ENCODE measurements at regions not wholly inside any gene's neighbourhood (a gene's known extent, or its start where the extent isn't known, plus 50 kb on each side); places are given as distances from the start of the nearest gene placed in this dataset.

DNA sequence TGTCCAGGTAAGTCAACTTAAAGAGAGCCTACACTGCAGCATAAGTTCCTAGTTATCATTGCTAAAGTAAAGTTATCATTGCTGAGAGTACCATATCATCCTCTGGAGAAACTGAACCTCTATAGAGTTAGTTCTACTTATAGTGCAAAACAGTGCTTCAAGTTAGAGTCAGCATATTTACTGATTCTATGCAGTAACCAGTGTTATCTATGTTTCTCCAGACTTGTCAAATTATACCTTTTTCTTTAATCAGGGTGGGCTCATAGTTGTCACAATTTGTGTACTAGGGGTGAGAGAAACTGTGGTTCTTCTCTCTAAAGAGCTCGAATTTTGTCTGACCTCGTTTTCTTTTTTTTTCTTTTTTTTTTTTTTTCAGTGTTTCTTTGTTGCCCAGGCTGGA lies 79.6 kb downstream of the ANXA2R start:
- Histone ChIP-seq H3K4ac (replicated peaks; ENCODE audit: insufficient read length, low read depth, low read length) (no peak overlapping the region), H2BK20ac (ENCODE audit: low read length) (no peak overlapping the region), H3K14ac (ENCODE audit: insufficient read length) (no peak overlapping the region), H3K36me3 (ENCODE audit: control insufficient read depth in 2 of 4, insufficient read depth in 4 of 4, low read length in 3 of 4) (no peaks in the 10 kb centered on the region), H4K8ac (ENCODE audit: extremely low read depth, insufficient read depth, low read length) (no peak overlapping the region), H3K4me2 (ENCODE audit: insufficient read depth in 1 of 2, low read depth in 2 of 2, low read length in 2 of 2) (no peak overlapping the region), H2BK15ac (ENCODE audit: low read length) (no peak overlapping the region), H3K4me1 (replicated peaks in 1 of 4; ENCODE audit: control insufficient read depth in 3 of 4, insufficient read depth in 4 of 4, low read length in 3 of 4) (no peaks in the 10 kb centered on the region), H3K9ac (replicated peaks in 1 of 4; ENCODE audit: extremely low read depth in 1 of 4, low read depth in 3 of 4, low read length in 3 of 4) (no peak overlapping the region), H3K23ac (ENCODE audit: insufficient read length) (no peak overlapping the region), H3K9me3 (ENCODE audit: insufficient read depth in 2 of 2, low read depth in 1 of 2, low read length in 1 of 2) (no peaks in the 10 kb centered on the region), H4K91ac (replicated peaks; ENCODE audit: insufficient read length, low read length) (no peak overlapping the region), H2BK12ac (ENCODE audit: low read depth, low read length) (no peak overlapping the region), H3K4me3 (ENCODE audit: extremely low read depth in 1 of 4, insufficient read depth in 2 of 4, low read depth in 3 of 4, low read length in 4 of 4) (no peak overlapping the region), H3K56ac (replicated peaks; ENCODE audit: insufficient read length, low read depth, low read length) (no peak overlapping the region), H4K5ac (ENCODE audit: insufficient read length, low read depth, low read length) (no peak overlapping the region), H3K18ac (ENCODE audit: extremely low read depth, low read length) (no peak overlapping the region), H2AK5ac (ENCODE audit: low read depth, low read length) (no peak overlapping the region), H3K27me3 (replicated peaks in 1 of 4; ENCODE audit: control insufficient read depth in 3 of 4, extremely low read depth in 1 of 4, insufficient read depth in 3 of 4, low read length in 3 of 4) (no peaks in the 10 kb centered on the region), H3K79me2 (ENCODE audit: control insufficient read depth in 1 of 2, insufficient read depth in 2 of 2, low read length in 2 of 2) (no peaks in the 10 kb centered on the region), H4K20me1 (replicated peaks in 1 of 2; ENCODE audit: control insufficient read depth in 1 of 2, insufficient read depth in 2 of 2, low read length in 2 of 2) (no peaks in the 10 kb centered on the region), H3K23me2 (ENCODE audit: low read depth, low read length) (no peaks in the 10 kb centered on the region), H2BK5ac (ENCODE audit: low read depth, low read length) (no peak overlapping the region), H2AFZ (ENCODE audit: low read length) (no peak overlapping the region), H2BK120ac (replicated peaks; ENCODE audit: low read depth, low read length) (no peak overlapping the region), H3K27ac (ENCODE audit: low read depth, low read length) (no peak overlapping the region), H3K79me1 (ENCODE audit: low read depth, low read length) (no peaks in the 10 kb centered on the region)
- WGBS, 2 experiments (ENCODE audit: extremely low coverage in 1 of 2, insufficient coverage in 1 of 2, insufficient read length in 1 of 2, insufficient replicate concordance in 2 of 2, low coverage in 1 of 2, low lambda C conversion rate in 2 of 2, missing lambda C conversion rate in 1 of 2) = 69% methylated on average over 2 of the region's 2 CpGs; no CpG with 5 or more reads in 1 of the 2 experiments
- FAIRE-seq = no peak
- ChIA-PET POLR2A (ENCODE audit: partially characterized antibody) (no interaction called here), CTCF (ENCODE audit: partially characterized antibody) (no interaction called here)
- DNase-seq (ENCODE audit: low read depth in 1 of 2, low spot score in 2 of 2) = no peak
- no peak for TF ChIP-seq BACH1 (IDR thresholded peaks at IDR 0.05; ENCODE audit: low read length)
- no peak for TF ChIP-seq GABPA (IDR thresholded peaks at IDR 0.05; ENCODE audit: borderline replicate concordance, insufficient read depth, low read length)
- no peak for TF ChIP-seq HDAC2 (IDR thresholded peaks at IDR 0.05; ENCODE audit: borderline replicate concordance in 1 of 2, low read depth in 2 of 2, low read length in 2 of 2)
- TF ChIP-seq JUND (IDR thresholded peaks at IDR 0.05; ENCODE audit: low read length) = no peak
- no peak for TF ChIP-seq CREB1 (IDR thresholded peaks at IDR 0.05)
- TF ChIP-seq BCL11A (IDR thresholded peaks at IDR 0.05; ENCODE audit: low read depth in 2 of 2, low read length in 2 of 2) = no peak
- TF ChIP-seq, protein P1, sequence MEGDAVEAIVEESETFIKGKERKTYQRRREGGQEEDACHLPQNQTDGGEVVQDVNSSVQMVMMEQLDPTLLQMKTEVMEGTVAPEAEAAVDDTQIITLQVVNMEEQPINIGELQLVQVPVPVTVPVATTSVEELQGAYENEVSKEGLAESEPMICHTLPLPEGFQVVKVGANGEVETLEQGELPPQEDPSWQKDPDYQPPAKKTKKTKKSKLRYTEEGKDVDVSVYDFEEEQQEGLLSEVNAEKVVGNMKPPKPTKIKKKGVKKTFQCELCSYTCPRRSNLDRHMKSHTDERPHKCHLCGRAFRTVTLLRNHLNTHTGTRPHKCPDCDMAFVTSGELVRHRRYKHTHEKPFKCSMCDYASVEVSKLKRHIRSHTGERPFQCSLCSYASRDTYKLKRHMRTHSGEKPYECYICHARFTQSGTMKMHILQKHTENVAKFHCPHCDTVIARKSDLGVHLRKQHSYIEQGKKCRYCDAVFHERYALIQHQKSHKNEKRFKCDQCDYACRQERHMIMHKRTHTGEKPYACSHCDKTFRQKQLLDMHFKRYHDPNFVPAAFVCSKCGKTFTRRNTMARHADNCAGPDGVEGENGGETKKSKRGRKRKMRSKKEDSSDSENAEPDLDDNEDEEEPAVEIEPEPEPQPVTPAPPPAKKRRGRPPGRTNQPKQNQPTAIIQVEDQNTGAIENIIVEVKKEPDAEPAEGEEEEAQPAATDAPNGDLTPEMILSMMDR (IDR thresholded peaks at IDR 0.05; ENCODE audit: control extremely low read depth in 1 of 3, insufficient read depth in 1 of 3, low read depth in 1 of 3, low read length in 3 of 3) = no peak
- TF ChIP-seq RXRA (IDR thresholded peaks at IDR 0.05; ENCODE audit: insufficient read depth, low read depth, low read length) = no peak
